DMS53 treated with DMSO at 0.1 percent for 48 hours (cell line): ENCODE measurements at regions not wholly inside any gene's neighbourhood (a gene's known extent, or its start where the extent isn't known, plus 50 kb on each side); places are given as distances from the start of the nearest gene placed in this dataset.
A peak's percentile ranks its signal among the peaks of the same experiment; 100 is the strongest.

Experiments used
- DNase-seq: peaks from one replicate; lab custom pipeline; 2025; ENCODE audit not compliant: unreplicated experiment; lab: John Stamatoyannopoulos, UW

- no peak for DNase-seq
Measured at GRCh38 chr10:57798830-57799229, 468.9 kb downstream of the IPMK start.

GRCh38 chr10:57791546-57791945 lies 476.1 kb downstream of the IPMK start:
- no peak for DNase-seq

GRCh38 chr10:57790703-57791102 lies 477.0 kb downstream of the IPMK start:
- DNase-seq = no peak

GRCh38 chr10:57788117-57788516 lies 479.6 kb downstream of the IPMK start:
- no peak for DNase-seq

- DNase-seq = no peak
Measured at GRCh38 chr10:57786850-57787750, 480.6 kb downstream of the IPMK start.

- DNase-seq = no peak
Measured at GRCh38 chr10:57786331-57786730, 481.4 kb downstream of the IPMK start.

GRCh38 chr10:57785546-57785945 lies 482.1 kb downstream of the IPMK start:
- no peak for DNase-seq

GRCh38 chr10:57785068-57785467 lies 482.6 kb downstream of the IPMK start:
- no peak for DNase-seq

GRCh38 chr10:57776688-57777432 lies 490.8 kb downstream of the IPMK start:
- DNase-seq = no peak

- no peak for DNase-seq
Measured at GRCh38 chr10:57775250-57775649, 492.4 kb downstream of the IPMK start.

- no peak for DNase-seq
Measured at GRCh38 chr10:57769298-57769697, 498.4 kb downstream of the IPMK start.

- no peak for DNase-seq
Measured at GRCh38 chr10:57759777-57760176, 507.9 kb downstream of the IPMK start.

GRCh38 chr10:57754803-57755202 lies 512.9 kb downstream of the IPMK start:
- DNase-seq = no peak

- DNase-seq = no peak
Measured at GRCh38 chr10:57743711-57744110, 524.0 kb downstream of the IPMK start.

- no peak for DNase-seq
Measured at GRCh38 chr10:57741751-57742150, 525.9 kb downstream of the IPMK start.

- DNase-seq = no peak
Measured at GRCh38 chr10:57723305-57723704, 544.4 kb downstream of the IPMK start.

GRCh38 chr10:57716884-57717283 lies 550.8 kb downstream of the IPMK start:
- peak; percentile 12 for DNase-seq

GRCh38 chr10:57715233-57715632 lies 552.5 kb downstream of the IPMK start:
- no peak for DNase-seq

- DNase-seq = no peak
Measured at GRCh38 chr10:57707300-57707658, 560.4 kb downstream of the IPMK start.

- DNase-seq = no peak
Measured at GRCh38 chr10:57706576-57707299, 561.0 kb downstream of the IPMK start.

GRCh38 chr10:57706016-57706415 lies 561.7 kb downstream of the IPMK start:
- DNase-seq = no peak

GRCh38 chr10:57699944-57700343 lies 567.8 kb downstream of the IPMK start:
- DNase-seq = no peak
